Right lobe of liver (tissue), 4 donors: ENCODE measurements at regions not wholly inside any gene's neighbourhood (a gene's known extent, or its start where the extent isn't known, plus 50 kb on each side); places are given as distances from the start of the nearest gene placed in this dataset.

Experiments used
- POLR2A ChIP-seq: fragments of 450-650 bp; IDR thresholded peaks from one replicate; pipeline ENCODE4 v1.6.1; 2017; ENCODE audit warnings: antibody characterized with exemption, mild to moderate bottlenecking
- TF ChIP-seq, protein P1 (sequence below), 4 donors: fragments of 200-600 bp in 3 of 4; fragments of 450-650 bp in 1 of 4; IDR thresholded peaks; one replicate each; pipeline versions ENCODE4 v1.5.1 to v1.8.0; 2016 to 2022; ENCODE audit warnings: antibody characterized with exemption in 4 of 4, mild to moderate bottlenecking in 2 of 4
- donor health status: DM: no; HTN: no; CAD: no.
- donor health status: DM: no; HTN: no; CAD: no.
- donor health status: DM: no; HTN: yes; CAD: no.

DNA sequence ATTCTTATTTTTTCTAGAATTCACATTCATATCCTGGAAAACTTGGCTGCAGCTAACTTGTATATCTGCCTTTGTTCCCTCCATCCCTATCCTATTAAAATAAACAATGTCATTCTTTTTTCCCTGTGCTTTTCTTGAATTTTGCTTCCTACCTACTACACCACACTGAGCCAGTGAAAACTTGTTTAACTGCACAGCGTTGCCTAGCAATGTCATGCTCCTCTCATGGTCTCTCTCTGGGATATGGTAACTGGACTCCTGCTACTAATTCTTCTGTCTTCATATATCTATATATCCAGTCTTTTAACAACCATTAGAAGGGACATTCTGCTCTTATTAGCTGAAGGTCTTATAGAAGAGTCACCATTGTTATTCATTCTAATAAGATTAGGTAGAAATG lies 434.4 kb downstream of the METTL15 start:
- TF ChIP-seq, protein P1, sequence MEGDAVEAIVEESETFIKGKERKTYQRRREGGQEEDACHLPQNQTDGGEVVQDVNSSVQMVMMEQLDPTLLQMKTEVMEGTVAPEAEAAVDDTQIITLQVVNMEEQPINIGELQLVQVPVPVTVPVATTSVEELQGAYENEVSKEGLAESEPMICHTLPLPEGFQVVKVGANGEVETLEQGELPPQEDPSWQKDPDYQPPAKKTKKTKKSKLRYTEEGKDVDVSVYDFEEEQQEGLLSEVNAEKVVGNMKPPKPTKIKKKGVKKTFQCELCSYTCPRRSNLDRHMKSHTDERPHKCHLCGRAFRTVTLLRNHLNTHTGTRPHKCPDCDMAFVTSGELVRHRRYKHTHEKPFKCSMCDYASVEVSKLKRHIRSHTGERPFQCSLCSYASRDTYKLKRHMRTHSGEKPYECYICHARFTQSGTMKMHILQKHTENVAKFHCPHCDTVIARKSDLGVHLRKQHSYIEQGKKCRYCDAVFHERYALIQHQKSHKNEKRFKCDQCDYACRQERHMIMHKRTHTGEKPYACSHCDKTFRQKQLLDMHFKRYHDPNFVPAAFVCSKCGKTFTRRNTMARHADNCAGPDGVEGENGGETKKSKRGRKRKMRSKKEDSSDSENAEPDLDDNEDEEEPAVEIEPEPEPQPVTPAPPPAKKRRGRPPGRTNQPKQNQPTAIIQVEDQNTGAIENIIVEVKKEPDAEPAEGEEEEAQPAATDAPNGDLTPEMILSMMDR (IDR thresholded peaks at IDR 0.05) = no peak
- no peak for TF ChIP-seq POLR2A
